DOHH2 (cell line): ENCODE measurements at regions not wholly inside any gene's neighbourhood (a gene's known extent, or its start where the extent isn't known, plus 50 kb on each side); places are given as distances from the start of the nearest gene placed in this dataset.

Experiments
- H3F3A ChIP-seq: fragments of 200-600 bp; sonication (generic), shearing (Covaris generic); 2 replicates; pipeline ENCODE4 v1.6.0; 2016; ENCODE audit warnings: antibody characterized with exemption, mild to moderate bottlenecking; ENCODE audit not compliant: control insufficient read depth, insufficient read depth
- H3K27ac ChIP-seq: fragments of 200-600 bp; sonication (generic); 2 replicates; pipeline ENCODE4 v1.5.1; 2014; ENCODE audit warnings: low read depth, mild to moderate bottlenecking, low read length, moderate library complexity
- H3K27me3 ChIP-seq: fragments of 200-600 bp; sonication (generic); 2 replicates; pipeline ENCODE4 v1.6.1; 2014; ENCODE audit warnings: mild to moderate bottlenecking, low read length, mixed read lengths; ENCODE audit not compliant: control insufficient read depth
- H3K36me3 ChIP-seq: fragments of 200-600 bp; sonication (generic); 2 replicates; pipeline ENCODE4 v1.6.1; 2014; ENCODE audit warnings: mild to moderate bottlenecking, low read length, moderate library complexity, mixed read lengths; ENCODE audit not compliant: control insufficient read depth
- H3K4me1 ChIP-seq: fragments of 200-600 bp; sonication (generic); 2 replicates; pipeline ENCODE4 v1.6.1; 2014; ENCODE audit warnings: mild to moderate bottlenecking, low read length, mixed read lengths; ENCODE audit not compliant: control insufficient read depth
- H3K4me2 ChIP-seq: fragments of 200-600 bp; sonication (generic); 2 replicates; pipeline ENCODE4 v1.6.0; 2014; ENCODE audit warnings: mild to moderate bottlenecking, low read length, moderate library complexity
- H3K4me3 ChIP-seq: fragments of 200-600 bp; sonication (generic); 2 replicates; pipeline ENCODE4 v1.5.1; 2014; ENCODE audit warnings: mild to moderate bottlenecking, low read length, mixed read lengths
- H3K79me2 ChIP-seq: fragments of 200-600 bp; sonication (generic); 2 replicates; pipeline ENCODE4 v1.6.1; 2014; ENCODE audit warnings: mild to moderate bottlenecking, low read length, mixed read lengths; ENCODE audit not compliant: control insufficient read depth
- H3K9me2 ChIP-seq: fragments of 200-600 bp; sonication (generic); replicated peaks from 2 replicates; pipeline ENCODE4 v1.6.1; 2014; ENCODE audit warnings: mild to moderate bottlenecking, low read length, mixed read lengths; ENCODE audit not compliant: control insufficient read depth
- H3K9me3 ChIP-seq: fragments of 200-600 bp; sonication (generic); 2 replicates; pipeline ENCODE4 v1.6.1; 2014; ENCODE audit warnings: antibody characterized with exemption, low read length, mixed read lengths; ENCODE audit not compliant: control insufficient read depth, insufficient read depth
- H4K20me1 ChIP-seq: fragments of 200-600 bp; sonication (generic); 2 replicates; pipeline ENCODE4 v1.6.0; 2014; ENCODE audit warnings: low read depth, mild to moderate bottlenecking, antibody characterized with exemption, low read length, moderate library complexity; ENCODE audit not compliant: control insufficient read depth, insufficient read depth
- CTCF ChIP-seq: fragments of 200-600 bp; sonication (generic); IDR thresholded peaks from one replicate; pipeline ENCODE4 v1.5.1; 2014; ENCODE audit warnings: antibody characterized with exemption, mild to moderate bottlenecking, low read depth, low read length; ENCODE audit not compliant: poor library complexity, severe bottlenecking
- EZH2phosphoT487 ChIP-seq: fragments of 200-600 bp; sonication (generic); IDR thresholded peaks from 2 replicates; pipeline ENCODE4 v1.6.1; 2017; ENCODE audit warnings: borderline replicate concordance, mild to moderate bottlenecking, antibody characterized with exemption, low read length, moderate library complexity, mixed read lengths

GRCh38 chr5:107282061-107282460 is 388.7 kb downstream of the EFNA5 start:
- no peaks in the 10 kb centered on the region for H4K20me1 ChIP-seq
- no peak overlapping the region for H3K4me2 ChIP-seq
- H3K4me1 ChIP-seq, result no peaks in the 10 kb centered on the region
- no peaks in the 10 kb centered on the region for H3K9me3 ChIP-seq
- no peak overlapping the region for H3K27ac ChIP-seq
- no peaks in the 10 kb centered on the region for H3K27me3 ChIP-seq
- H3K79me2 ChIP-seq, result no peaks in the 10 kb centered on the region
- H3K4me3 ChIP-seq, result no peak overlapping the region
- H3K36me3 ChIP-seq, result no peaks in the 10 kb centered on the region
- no peaks in the 10 kb centered on the region for H3F3A ChIP-seq
- no peaks in the 10 kb centered on the region for H3K9me2 ChIP-seq
- TF ChIP-seq EZH2phosphoT487, result no peak
- TF ChIP-seq CTCF, result no peak

DNA sequence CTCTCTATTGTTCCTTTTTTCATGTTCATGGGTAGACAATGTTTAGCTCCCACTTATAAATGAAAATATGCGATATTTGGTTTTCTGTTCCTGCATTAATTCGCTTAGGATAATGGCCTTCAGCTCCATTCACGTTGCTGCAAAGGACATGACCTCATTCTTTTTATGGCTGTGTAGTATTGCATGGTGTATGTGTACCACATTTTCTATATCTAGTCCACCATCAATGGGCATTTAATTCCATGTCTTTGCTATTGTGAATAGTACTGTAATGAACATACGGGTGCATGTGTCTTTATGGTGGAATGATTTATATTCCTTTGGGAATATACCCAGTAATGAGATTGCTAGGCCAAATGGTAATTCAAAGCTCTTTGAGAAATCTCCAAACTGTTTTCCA is 392.0 kb downstream of the EFNA5 start:
- Histone ChIP-seq H3F3A (no peaks in the 10 kb centered on the region), H3K36me3 (no peaks in the 10 kb centered on the region), H3K9me2 (no peaks in the 10 kb centered on the region), H3K4me2 (no peak overlapping the region), H3K4me1 (no peaks in the 10 kb centered on the region), H3K9me3 (no peaks in the 10 kb centered on the region), H3K27ac (no peak overlapping the region), H3K4me3 (no peak overlapping the region), H3K27me3 (no peaks in the 10 kb centered on the region), H4K20me1 (no peaks in the 10 kb centered on the region), H3K79me2 (no peaks in the 10 kb centered on the region)
- TF ChIP-seq CTCF (no peak), EZH2phosphoT487 (no peak)

DNA sequence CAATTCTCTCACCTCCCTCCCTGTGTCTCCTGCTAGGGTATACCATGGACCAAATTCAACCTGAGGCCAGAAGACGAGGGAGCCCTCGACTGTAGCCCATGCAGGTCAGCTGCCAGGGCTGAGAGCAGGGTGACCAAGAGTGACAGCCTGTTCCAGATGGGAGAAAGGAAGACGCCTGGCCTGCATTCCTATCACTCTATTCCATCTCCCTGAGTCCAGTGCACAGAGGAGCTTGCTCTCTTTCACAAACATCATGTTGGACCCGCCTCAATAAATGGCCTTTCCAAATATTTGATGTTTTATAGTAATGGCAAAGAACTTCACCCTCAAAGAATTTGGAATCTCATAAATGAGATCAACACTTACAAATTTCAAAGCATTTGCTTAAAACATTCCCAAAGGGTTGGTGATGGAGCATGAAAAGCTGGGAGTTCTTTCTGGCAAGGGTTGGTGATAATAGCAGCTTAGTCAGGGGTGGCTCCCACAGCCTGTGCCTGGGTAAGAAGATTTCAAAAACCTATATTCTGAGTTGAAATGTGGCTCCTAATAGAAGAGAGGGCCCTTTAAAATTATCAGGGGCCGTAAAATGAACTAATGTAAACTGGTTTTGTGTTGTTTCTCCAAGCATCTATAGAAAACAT is 393.1 kb downstream of the EFNA5 start:
- no peaks in the 10 kb centered on the region for H3K36me3 ChIP-seq
- no peaks in the 10 kb centered on the region for H3K27me3 ChIP-seq
- H3K9me2 ChIP-seq, result no peaks in the 10 kb centered on the region
- no peaks in the 10 kb centered on the region for H3F3A ChIP-seq
- H4K20me1 ChIP-seq, result no peaks in the 10 kb centered on the region
- no peak overlapping the region for H3K27ac ChIP-seq
- TF ChIP-seq EZH2phosphoT487, result no peak
- TF ChIP-seq CTCF, result no peak
- no peak overlapping the region for H3K4me2 ChIP-seq
- H3K79me2 ChIP-seq, result no peaks in the 10 kb centered on the region
- H3K9me3 ChIP-seq, result no peaks in the 10 kb centered on the region
- H3K4me3 ChIP-seq, result no peak overlapping the region
- H3K4me1 ChIP-seq, result no peaks in the 10 kb centered on the region
